ENCODE measurements at regions not wholly inside any gene's neighbourhood (a gene's known extent, or its start where the extent isn't known, plus 50 kb on each side); places are given as distances from the start of the nearest gene placed in this dataset.
"Not testable (repeated sequence)": the region's sequence is repeated elsewhere in the genome, so short reads cannot be mapped to it uniquely, and the experiment has no call there.

DNA sequence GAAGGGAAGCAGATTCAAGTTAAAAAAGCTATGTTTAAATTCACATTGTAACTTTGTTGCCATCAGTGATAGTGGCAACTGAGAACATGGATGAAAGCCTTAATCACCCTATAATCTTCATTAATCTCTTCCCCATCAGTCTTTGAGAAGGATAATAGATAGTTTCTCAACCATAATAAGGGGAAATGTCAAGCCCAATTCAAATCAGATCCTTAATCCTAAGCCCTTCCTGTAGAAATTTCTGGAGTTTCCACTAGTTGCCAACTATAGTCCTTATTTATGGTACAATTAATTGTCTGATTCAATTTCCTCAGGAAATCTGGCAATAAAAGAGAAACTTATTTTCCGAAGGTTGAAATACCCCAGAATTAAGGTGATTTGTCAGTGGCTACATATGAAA is 431.8 kb downstream of the ZWINT start:
- H3K27ac ChIP-seq (ENCODE audit: low read length) = no peak overlapping the region
- no peaks in the 10 kb centered on the region for H3K36me3 ChIP-seq (ENCODE audit: insufficient read depth, low read length)
- H3K9ac ChIP-seq (ENCODE audit: low read depth, low read length) = no peak overlapping the region
- H4K20me1 ChIP-seq (ENCODE audit: insufficient read depth, low read length) = no peaks in the 10 kb centered on the region
- H3K9me3 ChIP-seq (ENCODE audit: insufficient read depth, low read length, severe bottlenecking) = no peaks in the 10 kb centered on the region
- no peaks in the 10 kb centered on the region for H3K27me3 ChIP-seq (ENCODE audit: insufficient read depth, low read length, poor library complexity)
- DNase-seq (no peak), ATAC-seq (ENCODE audit: insufficient read depth, low read depth) (no peak)
- H2AFZ ChIP-seq (ENCODE audit: low read depth, low read length) = no peak overlapping the region
- no peaks in the 10 kb centered on the region for H3K79me2 ChIP-seq (ENCODE audit: insufficient read depth, low read length)
- no peak overlapping the region for H3K4me3 ChIP-seq (ENCODE audit: low read depth in 1 of 2, low read length in 2 of 2)
- no peaks in the 10 kb centered on the region for H3K4me1 ChIP-seq (ENCODE audit: insufficient read depth, low read length)
- no peak overlapping the region for H3K4me2 ChIP-seq (ENCODE audit: insufficient read depth, low read length)
- TF ChIP-seq EZH2 (IDR thresholded peaks at IDR 0.05; ENCODE audit: borderline replicate concordance, low read depth, low read length, severe bottlenecking) = no peak
- TF ChIP-seq, protein P1, sequence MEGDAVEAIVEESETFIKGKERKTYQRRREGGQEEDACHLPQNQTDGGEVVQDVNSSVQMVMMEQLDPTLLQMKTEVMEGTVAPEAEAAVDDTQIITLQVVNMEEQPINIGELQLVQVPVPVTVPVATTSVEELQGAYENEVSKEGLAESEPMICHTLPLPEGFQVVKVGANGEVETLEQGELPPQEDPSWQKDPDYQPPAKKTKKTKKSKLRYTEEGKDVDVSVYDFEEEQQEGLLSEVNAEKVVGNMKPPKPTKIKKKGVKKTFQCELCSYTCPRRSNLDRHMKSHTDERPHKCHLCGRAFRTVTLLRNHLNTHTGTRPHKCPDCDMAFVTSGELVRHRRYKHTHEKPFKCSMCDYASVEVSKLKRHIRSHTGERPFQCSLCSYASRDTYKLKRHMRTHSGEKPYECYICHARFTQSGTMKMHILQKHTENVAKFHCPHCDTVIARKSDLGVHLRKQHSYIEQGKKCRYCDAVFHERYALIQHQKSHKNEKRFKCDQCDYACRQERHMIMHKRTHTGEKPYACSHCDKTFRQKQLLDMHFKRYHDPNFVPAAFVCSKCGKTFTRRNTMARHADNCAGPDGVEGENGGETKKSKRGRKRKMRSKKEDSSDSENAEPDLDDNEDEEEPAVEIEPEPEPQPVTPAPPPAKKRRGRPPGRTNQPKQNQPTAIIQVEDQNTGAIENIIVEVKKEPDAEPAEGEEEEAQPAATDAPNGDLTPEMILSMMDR (IDR thresholded peaks at IDR 0.05; ENCODE audit: borderline replicate concordance, extremely low read depth, low read length, poor library complexity, severe bottlenecking) = no peak

DNA sequence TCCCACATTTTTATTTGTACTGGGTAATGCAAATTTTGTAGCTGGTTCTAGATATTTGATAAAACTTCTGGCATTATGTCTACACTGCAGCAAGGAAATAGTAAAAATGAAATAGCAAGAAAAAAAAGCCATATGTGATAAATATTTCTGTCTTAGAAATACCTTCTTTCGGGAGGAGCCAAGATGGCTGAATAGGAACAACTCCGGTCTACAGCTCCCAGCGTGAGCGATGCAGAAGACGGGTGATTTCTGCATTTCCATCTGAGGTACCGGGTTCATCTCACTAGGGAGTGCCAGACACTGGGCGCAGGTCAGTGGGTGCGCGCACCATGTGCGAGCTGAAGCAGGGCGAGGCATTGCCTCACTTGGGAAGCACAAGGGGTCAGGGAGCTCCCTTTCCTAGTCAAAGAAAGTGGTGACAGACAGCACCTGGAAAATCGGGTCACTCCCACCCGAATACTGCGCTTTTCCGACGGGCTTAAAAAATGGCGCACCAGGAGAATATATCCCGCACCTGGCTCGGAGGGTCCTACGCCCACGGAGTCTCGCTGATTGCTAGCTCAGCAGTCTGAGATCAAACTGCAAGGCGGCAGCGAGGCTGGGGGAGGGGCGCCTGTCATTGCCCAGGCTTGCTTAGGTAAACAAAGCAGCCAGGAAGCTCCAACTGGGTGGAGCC is 461.4 kb downstream of the ZWINT start:
- Histone ChIP-seq H3K4me3 (ENCODE audit: low read depth in 1 of 2, low read length in 2 of 2) (peak overlapping the region in 1 of 2 experiments; percentile 30; a peak in 1 of 4 replicates), H3K4me2 (ENCODE audit: insufficient read depth, low read length) (peak overlapping the region; percentile 27; the same call in 1 of the 2 replicates)
- not testable (repeated sequence) for ATAC-seq (ENCODE audit: insufficient read depth, low read depth); H2AFZ ChIP-seq (ENCODE audit: low read depth, low read length); H3K9ac ChIP-seq (ENCODE audit: low read depth, low read length); H3K36me3 ChIP-seq (ENCODE audit: insufficient read depth, low read length); H3K4me1 ChIP-seq (ENCODE audit: insufficient read depth, low read length); H3K9me3 ChIP-seq (ENCODE audit: insufficient read depth, low read length, severe bottlenecking); H3K27ac ChIP-seq (ENCODE audit: low read length); H4K20me1 ChIP-seq (ENCODE audit: insufficient read depth, low read length); H3K79me2 ChIP-seq (ENCODE audit: insufficient read depth, low read length); H3K27me3 ChIP-seq (ENCODE audit: insufficient read depth, low read length, poor library complexity)
- DNase-seq = peak; percentile 36

DNA sequence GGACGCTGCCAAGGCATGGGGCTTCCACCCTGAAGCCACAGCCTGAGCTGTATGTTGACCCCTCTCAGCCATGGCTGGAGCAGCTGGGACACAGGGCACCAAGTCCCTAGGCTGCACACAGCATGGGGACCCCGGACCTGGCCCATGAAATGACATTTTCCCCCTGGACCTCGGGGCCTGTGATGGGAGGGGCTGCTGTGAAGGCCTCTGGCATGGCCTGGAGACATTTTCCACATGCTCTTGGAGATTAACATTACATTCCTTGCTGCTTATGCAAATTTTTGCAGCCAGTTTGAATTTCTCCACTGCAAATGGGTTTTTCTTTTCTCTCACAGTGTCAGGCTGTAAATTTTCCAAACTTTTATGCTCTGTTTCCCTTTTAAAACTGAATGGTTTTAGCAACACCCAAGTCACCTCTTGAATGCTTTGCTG is 463.6 kb downstream of the ZWINT start:
- Histone ChIP-seq H3K4me1 (ENCODE audit: insufficient read depth, low read length) (no peaks in the 10 kb centered on the region), H3K9me3 (ENCODE audit: insufficient read depth, low read length, severe bottlenecking) (no peaks in the 10 kb centered on the region), H4K20me1 (ENCODE audit: insufficient read depth, low read length) (no peaks in the 10 kb centered on the region), H3K27ac (ENCODE audit: low read length) (no peak overlapping the region), H2AFZ (ENCODE audit: low read depth, low read length) (no peak overlapping the region), H3K4me2 (ENCODE audit: insufficient read depth, low read length) (no peak overlapping the region), H3K36me3 (ENCODE audit: insufficient read depth, low read length) (no peaks in the 10 kb centered on the region), H3K79me2 (ENCODE audit: insufficient read depth, low read length) (no peaks in the 10 kb centered on the region), H3K9ac (ENCODE audit: low read depth, low read length) (no peak overlapping the region), H3K27me3 (ENCODE audit: insufficient read depth, low read length, poor library complexity) (no peaks in the 10 kb centered on the region), H3K4me3 (ENCODE audit: low read depth in 1 of 2, low read length in 2 of 2) (no peak overlapping the region)
- DNase-seq = no peak
- TF ChIP-seq, protein P1 (IDR thresholded peaks at IDR 0.05; ENCODE audit: borderline replicate concordance, extremely low read depth, low read length, poor library complexity, severe bottlenecking) = no peak
- TF ChIP-seq EZH2 (IDR thresholded peaks at IDR 0.05; ENCODE audit: borderline replicate concordance, low read depth, low read length, severe bottlenecking) = no peak
- ATAC-seq (ENCODE audit: insufficient read depth, low read depth) = no peak

DNA sequence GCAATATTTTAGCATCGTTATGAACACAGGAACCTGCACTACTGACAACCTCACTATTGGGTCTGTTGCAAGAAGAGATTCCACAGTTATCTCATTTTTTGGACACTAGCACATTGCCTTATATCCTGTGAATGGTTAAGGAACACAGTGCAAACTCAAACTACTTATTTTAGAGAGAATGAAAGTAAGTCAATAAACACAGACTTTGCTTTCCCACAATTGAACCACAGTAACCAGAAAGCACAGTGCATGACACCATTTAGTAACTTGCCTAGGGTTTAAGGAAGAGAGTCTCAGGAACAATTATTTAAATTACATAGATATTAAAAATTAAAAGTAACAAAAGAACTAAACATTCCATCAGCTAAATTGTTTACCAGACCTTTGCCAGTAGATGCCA is 468.8 kb downstream of the ZWINT start:
- Histone ChIP-seq H3K9ac (ENCODE audit: low read depth, low read length) (no peak overlapping the region), H2AFZ (ENCODE audit: low read depth, low read length) (no peak overlapping the region), H3K9me3 (ENCODE audit: insufficient read depth, low read length, severe bottlenecking) (no peaks in the 10 kb centered on the region), H3K27ac (ENCODE audit: low read length) (no peak overlapping the region), H3K79me2 (ENCODE audit: insufficient read depth, low read length) (no peaks in the 10 kb centered on the region), H3K4me2 (ENCODE audit: insufficient read depth, low read length) (no peak overlapping the region), H3K27me3 (ENCODE audit: insufficient read depth, low read length, poor library complexity) (no peaks in the 10 kb centered on the region), H3K4me3 (ENCODE audit: low read depth in 1 of 2, low read length in 2 of 2) (no peak overlapping the region), H3K4me1 (ENCODE audit: insufficient read depth, low read length) (no peaks in the 10 kb centered on the region), H4K20me1 (ENCODE audit: insufficient read depth, low read length) (no peaks in the 10 kb centered on the region), H3K36me3 (ENCODE audit: insufficient read depth, low read length) (no peaks in the 10 kb centered on the region)
- DNase-seq = no peak
- no peak for ATAC-seq (ENCODE audit: insufficient read depth, low read depth)
- TF ChIP-seq EZH2 (IDR thresholded peaks at IDR 0.05; ENCODE audit: borderline replicate concordance, low read depth, low read length, severe bottlenecking) = no peak
- TF ChIP-seq, protein P1 (IDR thresholded peaks at IDR 0.05; ENCODE audit: borderline replicate concordance, extremely low read depth, low read length, poor library complexity, severe bottlenecking) = no peak

All from DND-41 (cell line).